ENCODE measurements at regions not wholly inside any gene's neighbourhood (a gene's known extent, or its start where the extent isn't known, plus 50 kb on each side); places are given as distances from the start of the nearest gene placed in this dataset.

- Histone ChIP-seq H3K9ac (ENCODE audit: insufficient read length, low read depth) (no peak overlapping the region), H3K9me3 (ENCODE audit: insufficient read depth, low read length) (no peaks in the 10 kb centered on the region), H3K36me3 (ENCODE audit: insufficient read depth, insufficient read length, low read length) (no peaks in the 10 kb centered on the region), H3K27me3 (ENCODE audit: insufficient read depth, insufficient read length) (peaks cover 31% of the 10 kb centered on the region), H3K4me1 (ENCODE audit: insufficient read depth, insufficient read length) (no peaks in the 10 kb centered on the region), H3K4me3 (ENCODE audit: insufficient read length, low read depth) (no peak overlapping the region)
- no peak for DNase-seq (ENCODE audit: low read depth, low spot score)
- TF ChIP-seq ZNF274 (IDR thresholded peaks at IDR 0.05; ENCODE audit: low read depth, low read length), result no peak
- no peak for TF ChIP-seq SUZ12 (IDR thresholded peaks at IDR 0.05; ENCODE audit: extremely low read depth, insufficient read depth, insufficient read length)
- TF ChIP-seq YY1 (IDR thresholded peaks at IDR 0.05; ENCODE audit: insufficient read depth, insufficient read length), result no peak
Observed at GRCh38 chr2:222043897-222044296, 254.9 kb downstream of the PAX3 start.

DNA sequence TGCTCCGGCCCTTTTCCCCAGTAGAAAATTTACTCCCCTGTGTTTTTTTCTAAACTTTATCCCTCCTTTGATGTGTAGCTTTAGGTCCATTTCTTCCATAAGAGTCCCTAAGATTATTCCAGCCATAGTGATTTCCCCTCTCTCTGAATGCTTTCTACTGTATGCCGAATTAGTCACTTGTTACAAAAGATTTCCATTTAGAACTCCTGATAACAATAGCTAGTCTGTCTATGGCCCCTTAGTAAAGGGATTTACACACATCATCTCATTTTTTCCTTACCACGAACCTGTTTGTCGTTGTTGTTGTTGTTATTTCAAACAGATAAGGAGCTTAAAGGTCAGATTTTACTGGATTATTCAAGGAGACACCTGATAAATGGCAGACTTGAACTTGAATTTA is 256.1 kb downstream of the PAX3 start:
- no peak overlapping the region for H3K9ac ChIP-seq (ENCODE audit: insufficient read length, low read depth)
- H3K36me3 ChIP-seq (ENCODE audit: insufficient read depth, insufficient read length, low read length), result no peaks in the 10 kb centered on the region
- no peak for DNase-seq (ENCODE audit: low read depth, low spot score)
- no peaks in the 10 kb centered on the region for H3K9me3 ChIP-seq (ENCODE audit: insufficient read depth, low read length)
- no peak overlapping the region for H3K4me3 ChIP-seq (ENCODE audit: insufficient read length, low read depth)
- no peaks in the 10 kb centered on the region for H3K4me1 ChIP-seq (ENCODE audit: insufficient read depth, insufficient read length)
- TF ChIP-seq SUZ12 (IDR thresholded peaks at IDR 0.05; ENCODE audit: extremely low read depth, insufficient read depth, insufficient read length) (no peak), YY1 (IDR thresholded peaks at IDR 0.05; ENCODE audit: insufficient read depth, insufficient read length) (no peak), ZNF274 (IDR thresholded peaks at IDR 0.05; ENCODE audit: low read depth, low read length) (no peak)
- peaks cover 18% of the 10 kb centered on the region for H3K27me3 ChIP-seq (ENCODE audit: insufficient read depth, insufficient read length)

- no peaks in the 10 kb centered on the region for H3K36me3 ChIP-seq (ENCODE audit: insufficient read depth, insufficient read length, low read length)
- no peak for DNase-seq (ENCODE audit: low read depth, low spot score)
- H3K27me3 ChIP-seq (ENCODE audit: insufficient read depth, insufficient read length), result peaks cover 23% of the 10 kb centered on the region
- no peaks in the 10 kb centered on the region for H3K9me3 ChIP-seq (ENCODE audit: insufficient read depth, low read length)
- H3K9ac ChIP-seq (ENCODE audit: insufficient read length, low read depth), result no peak overlapping the region
- H3K4me1 ChIP-seq (ENCODE audit: insufficient read depth, insufficient read length), result no peaks in the 10 kb centered on the region
- TF ChIP-seq SUZ12 (IDR thresholded peaks at IDR 0.05; ENCODE audit: extremely low read depth, insufficient read depth, insufficient read length) (no peak), YY1 (IDR thresholded peaks at IDR 0.05; ENCODE audit: insufficient read depth, insufficient read length) (no peak), ZNF274 (IDR thresholded peaks at IDR 0.05; ENCODE audit: low read depth, low read length) (no peak)
- H3K4me3 ChIP-seq (ENCODE audit: insufficient read length, low read depth), result no peak overlapping the region
Observed at GRCh38 chr2:222040333-222040732, 258.5 kb downstream of the PAX3 start.

DNA sequence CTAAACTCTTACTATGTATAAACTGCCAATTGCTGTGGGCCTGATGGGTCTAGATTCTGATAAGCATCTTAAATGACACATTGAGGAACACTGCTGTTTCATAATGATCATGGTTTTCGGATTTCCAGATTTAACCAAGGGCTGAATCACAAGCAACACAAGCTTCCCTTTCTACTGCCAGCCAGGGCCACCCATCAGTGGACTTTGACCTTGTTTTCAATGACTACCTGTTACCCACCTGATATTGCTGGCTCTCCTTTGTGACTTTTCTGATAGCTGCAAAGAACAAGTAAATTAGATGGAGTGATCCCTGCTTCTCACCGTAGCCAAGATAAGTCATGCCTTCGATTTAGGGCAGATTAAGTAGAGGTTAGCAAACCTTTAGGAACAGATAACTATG is 259.0 kb downstream of the PAX3 start:
- Histone ChIP-seq H3K4me1 (ENCODE audit: insufficient read depth, insufficient read length) (no peaks in the 10 kb centered on the region), H3K27me3 (ENCODE audit: insufficient read depth, insufficient read length) (peaks cover 23% of the 10 kb centered on the region)
- DNase-seq (ENCODE audit: low read depth, low spot score), result no peak

GRCh38 chr2:222038067-222038802 is 260.6 kb downstream of the PAX3 start:
- Histone ChIP-seq H3K4me1 (ENCODE audit: insufficient read depth, insufficient read length) (no peaks in the 10 kb centered on the region), H3K4me3 (ENCODE audit: insufficient read length, low read depth) (no peak overlapping the region), H3K36me3 (ENCODE audit: insufficient read depth, insufficient read length, low read length) (no peaks in the 10 kb centered on the region), H3K9me3 (ENCODE audit: insufficient read depth, low read length) (no peaks in the 10 kb centered on the region), H3K9ac (ENCODE audit: insufficient read length, low read depth) (no peak overlapping the region), H3K27me3 (ENCODE audit: insufficient read depth, insufficient read length) (peaks cover 23% of the 10 kb centered on the region)
- DNase-seq (ENCODE audit: low read depth, low spot score), result no peak
- no peak for TF ChIP-seq ZNF274 (IDR thresholded peaks at IDR 0.05; ENCODE audit: low read depth, low read length)
- no peak for TF ChIP-seq SUZ12 (IDR thresholded peaks at IDR 0.05; ENCODE audit: extremely low read depth, insufficient read depth, insufficient read length)
- no peak for TF ChIP-seq YY1 (IDR thresholded peaks at IDR 0.05; ENCODE audit: insufficient read depth, insufficient read length)

More for the DNA sequence above, 259.0 kb downstream of the PAX3 start:
- Histone ChIP-seq H3K36me3 (ENCODE audit: insufficient read depth, insufficient read length, low read length) (no peaks in the 10 kb centered on the region), H3K4me3 (ENCODE audit: insufficient read length, low read depth) (no peak overlapping the region), H3K9ac (ENCODE audit: insufficient read length, low read depth) (no peak overlapping the region), H3K9me3 (ENCODE audit: insufficient read depth, low read length) (no peaks in the 10 kb centered on the region)
- TF ChIP-seq SUZ12 (IDR thresholded peaks at IDR 0.05; ENCODE audit: extremely low read depth, insufficient read depth, insufficient read length) (no peak), ZNF274 (IDR thresholded peaks at IDR 0.05; ENCODE audit: low read depth, low read length) (no peak), YY1 (IDR thresholded peaks at IDR 0.05; ENCODE audit: insufficient read depth, insufficient read length) (no peak)

GRCh38 chr2:222037211-222037610 is 261.6 kb downstream of the PAX3 start:
- no peak for DNase-seq (ENCODE audit: low read depth, low spot score)
- H3K9ac ChIP-seq (ENCODE audit: insufficient read length, low read depth), result no peak overlapping the region
- TF ChIP-seq YY1 (IDR thresholded peaks at IDR 0.05; ENCODE audit: insufficient read depth, insufficient read length), result no peak
- no peaks in the 10 kb centered on the region for H3K9me3 ChIP-seq (ENCODE audit: insufficient read depth, low read length)
- H3K36me3 ChIP-seq (ENCODE audit: insufficient read depth, insufficient read length, low read length), result no peaks in the 10 kb centered on the region
- H3K4me3 ChIP-seq (ENCODE audit: insufficient read length, low read depth), result no peak overlapping the region
- peaks cover 23% of the 10 kb centered on the region for H3K27me3 ChIP-seq (ENCODE audit: insufficient read depth, insufficient read length)
- no peaks in the 10 kb centered on the region for H3K4me1 ChIP-seq (ENCODE audit: insufficient read depth, insufficient read length)

GRCh38 chr2:222034058-222034457 is 264.7 kb downstream of the PAX3 start:
- DNase-seq (ENCODE audit: low read depth, low spot score), result no peak
- TF ChIP-seq SUZ12 (IDR thresholded peaks at IDR 0.05; ENCODE audit: extremely low read depth, insufficient read depth, insufficient read length), result no peak
- no peak for TF ChIP-seq ZNF274 (IDR thresholded peaks at IDR 0.05; ENCODE audit: low read depth, low read length)
- TF ChIP-seq YY1 (IDR thresholded peaks at IDR 0.05; ENCODE audit: insufficient read depth, insufficient read length), result no peak
- Histone ChIP-seq H3K27me3 (ENCODE audit: insufficient read depth, insufficient read length) (peaks cover 23% of the 10 kb centered on the region), H3K9me3 (ENCODE audit: insufficient read depth, low read length) (peaks cover 9% of the 10 kb centered on the region), H3K4me1 (ENCODE audit: insufficient read depth, insufficient read length) (no peaks in the 10 kb centered on the region), H3K36me3 (ENCODE audit: insufficient read depth, insufficient read length, low read length) (no peaks in the 10 kb centered on the region), H3K4me3 (ENCODE audit: insufficient read length, low read depth) (no peak overlapping the region), H3K9ac (ENCODE audit: insufficient read length, low read depth) (no peak overlapping the region)
